ENCODE measurements at regions not wholly inside any gene's neighbourhood (a gene's known extent, or its start where the extent isn't known, plus 50 kb on each side); places are given as distances from the start of the nearest gene placed in this dataset.
"Not testable (repeated sequence)": the region's sequence is repeated elsewhere in the genome, so short reads cannot be mapped to it uniquely, and the experiment has no call there.

DNA sequence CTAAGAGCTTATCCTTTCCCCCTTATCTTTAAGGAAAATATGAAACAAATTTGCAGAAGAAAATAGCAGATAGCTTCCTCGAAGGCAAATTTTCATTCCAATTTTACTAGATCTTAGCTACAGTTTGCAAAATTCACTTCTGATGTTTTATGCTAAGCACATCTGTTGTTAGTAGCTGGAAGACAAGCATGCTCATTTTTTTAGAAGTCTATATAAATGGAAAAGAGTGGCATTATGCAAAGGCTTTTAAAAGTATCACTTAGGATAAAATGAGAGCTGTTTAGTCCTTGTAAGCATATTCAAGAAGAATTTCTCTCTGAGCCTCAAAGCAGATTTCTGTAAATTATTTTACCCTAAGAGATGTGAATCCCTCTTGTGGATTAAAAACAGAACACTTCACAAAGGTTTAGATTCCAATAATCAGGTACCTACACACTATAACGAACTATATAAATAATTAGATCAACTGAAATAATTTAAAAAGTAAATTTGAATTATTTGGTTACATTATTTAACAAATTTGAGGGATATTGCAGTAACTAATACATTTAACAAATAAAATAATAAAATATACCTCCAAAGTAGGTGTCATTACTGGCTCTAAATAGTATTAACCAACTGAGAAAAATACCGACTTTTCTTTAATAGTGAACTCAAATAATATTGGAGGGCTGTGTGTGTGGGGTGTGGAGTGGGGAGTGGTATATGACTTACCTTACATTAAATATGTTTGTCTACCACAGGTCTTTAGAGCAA, 307.1 kb downstream of the SEMA3D start:
- DNase-seq = no peak

DNA sequence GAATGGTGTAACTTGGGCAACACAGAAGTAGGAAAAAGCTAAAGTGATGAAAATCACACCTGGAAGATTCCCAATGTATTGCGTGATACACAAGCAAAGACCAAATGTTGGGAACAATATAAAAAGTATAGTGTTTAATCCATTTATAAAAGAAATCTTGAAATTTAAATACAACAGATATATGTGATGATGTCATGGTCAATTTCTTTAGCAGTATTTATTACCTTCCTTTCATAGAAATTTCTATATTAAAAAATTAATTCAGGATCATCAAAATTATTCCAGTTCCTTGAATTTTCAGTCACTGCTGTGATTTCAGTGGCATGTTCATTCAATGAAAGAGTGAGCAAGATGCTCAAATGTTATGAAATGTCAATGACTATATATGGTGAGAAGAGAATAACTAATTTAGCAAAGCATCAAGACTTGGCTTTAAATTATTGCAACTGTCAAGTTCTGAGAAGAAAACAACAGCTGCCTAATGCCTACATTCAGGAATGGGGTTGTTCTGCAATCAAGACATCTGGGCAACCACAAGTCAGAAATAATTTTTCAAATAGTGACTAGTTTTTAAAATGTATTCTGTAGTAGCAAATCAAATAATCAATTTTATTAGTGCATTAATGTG, 308.8 kb downstream of the SEMA3D start:
- no peak for DNase-seq

DNA sequence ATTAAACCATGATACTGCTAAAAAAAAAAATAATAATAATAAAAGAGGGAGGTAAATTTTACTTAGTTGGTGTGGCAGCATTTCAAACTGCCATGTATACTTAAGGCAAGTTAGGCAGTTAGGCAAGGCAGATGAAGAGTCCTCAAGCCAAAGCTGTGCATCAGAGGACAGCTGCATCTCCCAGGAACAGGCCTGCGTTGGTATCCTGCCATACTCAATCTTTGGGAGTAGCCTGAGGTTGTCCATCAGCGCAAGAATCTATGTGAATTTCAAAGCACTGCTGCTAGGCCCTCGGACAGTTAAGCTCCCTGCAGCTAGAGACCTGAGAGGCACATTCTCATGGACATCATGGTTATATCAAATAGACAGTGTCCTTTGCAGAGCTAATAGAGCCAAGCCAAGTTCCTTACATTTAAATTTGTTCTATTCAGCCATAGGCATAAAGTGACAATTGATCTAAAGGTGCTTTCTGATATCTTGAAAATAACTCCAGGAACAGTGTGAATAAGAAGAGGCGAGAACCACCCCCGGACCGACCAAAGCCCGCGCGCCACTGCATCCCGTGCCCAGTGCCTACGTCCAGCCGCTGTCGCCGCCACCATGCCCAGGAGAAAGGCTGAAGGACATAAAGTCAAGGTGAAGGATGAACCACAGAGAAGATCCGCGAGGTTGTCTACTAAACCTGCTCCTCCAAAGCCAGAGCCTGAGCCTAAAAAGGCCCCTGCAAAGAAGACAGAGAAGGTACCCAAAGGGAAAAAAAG, 310.6 kb downstream of the SEMA3D start:
- DNase-seq = no peak

DNA sequence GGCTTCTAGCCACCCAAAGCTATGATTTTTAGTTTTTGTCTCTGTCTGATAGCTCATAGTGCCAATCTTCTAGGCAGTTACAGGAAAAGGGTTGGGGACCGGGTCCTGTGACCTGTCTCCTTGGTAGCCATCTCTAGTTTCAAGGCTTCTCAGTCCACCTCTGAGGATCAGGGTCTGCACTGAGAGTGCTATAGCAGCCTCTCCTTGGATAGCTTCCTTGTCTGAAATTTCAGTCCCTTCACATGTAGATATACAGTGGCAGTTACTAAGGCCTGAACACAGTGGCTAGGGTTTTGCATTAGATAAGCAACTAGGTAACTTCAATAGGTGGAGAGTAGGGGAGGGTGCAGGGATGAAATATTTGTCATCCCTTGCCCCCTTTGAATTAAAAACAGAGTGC, 321.3 kb downstream of the SEMA3D start:
- no peak for DNase-seq

DNA sequence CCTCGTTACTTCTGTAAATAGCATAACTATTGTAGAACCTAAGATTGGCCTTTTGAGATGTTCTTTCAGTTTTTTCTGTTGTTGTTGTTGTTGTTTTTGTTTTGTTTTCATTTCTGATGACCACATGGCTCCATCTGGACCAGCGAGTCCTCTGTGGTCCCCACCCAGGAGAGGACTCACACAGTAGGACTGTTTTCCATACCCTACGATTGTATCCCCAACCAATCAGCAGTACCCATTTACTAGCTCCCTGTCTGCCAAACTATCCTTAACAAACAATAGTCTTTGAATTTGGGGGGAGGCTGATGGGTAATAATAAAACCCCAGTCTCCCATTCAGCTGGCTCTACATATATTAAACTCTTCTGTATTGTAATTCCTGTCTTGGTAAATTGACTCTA, 329.5 kb downstream of the SEMA3D start:
- DNase-seq = no peak

DNA sequence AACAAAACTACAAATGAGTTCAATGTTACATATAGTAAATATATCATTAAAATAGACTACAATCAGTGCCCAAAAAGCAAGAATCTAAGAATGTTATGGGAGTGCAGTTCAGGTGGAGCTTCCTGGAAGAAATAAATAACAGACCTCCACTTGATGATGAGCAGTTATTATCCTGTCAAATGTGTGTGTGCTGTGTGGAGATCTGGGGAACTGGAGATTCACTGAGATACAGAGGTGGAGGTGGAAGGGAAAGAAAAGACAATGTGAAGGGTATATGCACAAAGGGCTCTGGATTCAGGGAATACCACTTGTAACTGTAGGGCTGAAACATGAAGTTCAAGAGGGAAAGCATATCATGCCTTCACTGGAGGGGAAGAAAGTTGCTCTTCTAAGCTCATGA, 331.1 kb downstream of the SEMA3D start:
- no peak for DNase-seq

DNA sequence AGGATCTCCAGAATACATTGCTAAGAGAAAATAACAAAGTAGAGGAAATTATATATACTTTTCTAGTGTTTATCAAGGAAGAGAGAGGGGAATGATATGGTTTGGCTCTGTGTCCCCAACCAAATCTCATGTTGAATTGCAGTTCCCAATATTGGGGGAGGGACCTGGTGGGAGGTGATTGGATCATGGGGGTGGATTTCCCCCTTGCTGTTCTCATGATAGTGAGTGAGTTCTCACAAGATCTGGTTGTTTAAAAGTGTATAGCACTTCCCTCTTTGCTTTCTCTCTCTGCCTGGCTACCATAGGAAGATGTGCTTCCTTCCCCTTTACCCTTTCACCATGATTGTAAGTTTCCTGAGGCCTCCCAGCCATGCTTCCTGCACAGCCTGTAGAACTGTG, 337.9 kb downstream of the SEMA3D start:
- DNase-seq = not testable (repeated sequence)

DNA sequence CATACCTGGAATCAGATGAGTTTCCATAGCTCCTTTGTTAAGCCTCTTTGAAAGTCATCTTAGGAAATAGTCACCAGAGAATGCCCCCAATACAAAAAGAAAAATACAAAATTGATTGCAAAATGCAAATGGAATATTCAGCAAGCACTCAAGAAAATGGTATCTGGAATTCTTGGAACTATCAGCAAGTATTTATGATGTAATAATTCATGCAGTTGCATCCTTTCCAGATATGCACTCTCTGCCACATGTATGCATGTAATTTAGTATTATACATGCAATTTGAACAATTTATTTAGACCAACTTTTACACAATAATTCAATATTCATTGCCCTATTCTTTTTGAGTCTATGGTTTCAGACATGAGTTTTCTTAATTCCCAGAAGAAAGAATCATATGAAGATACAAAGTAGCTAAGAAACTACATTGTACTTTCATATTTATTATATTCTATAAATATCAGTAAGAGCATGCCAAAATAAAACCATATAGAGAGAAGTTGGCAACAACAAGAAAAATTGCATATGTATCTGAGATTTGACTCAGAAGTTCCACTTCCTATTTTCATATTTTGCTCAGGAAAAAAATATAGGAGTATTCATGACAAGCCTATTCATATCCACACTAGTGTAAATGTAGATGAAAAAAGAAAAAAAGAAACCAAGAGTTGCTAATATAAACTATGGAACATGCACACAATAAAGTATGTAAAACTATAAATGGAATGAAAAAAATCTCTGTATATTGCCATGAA, 338.5 kb downstream of the SEMA3D start:
- DNase-seq = no peak

DNA sequence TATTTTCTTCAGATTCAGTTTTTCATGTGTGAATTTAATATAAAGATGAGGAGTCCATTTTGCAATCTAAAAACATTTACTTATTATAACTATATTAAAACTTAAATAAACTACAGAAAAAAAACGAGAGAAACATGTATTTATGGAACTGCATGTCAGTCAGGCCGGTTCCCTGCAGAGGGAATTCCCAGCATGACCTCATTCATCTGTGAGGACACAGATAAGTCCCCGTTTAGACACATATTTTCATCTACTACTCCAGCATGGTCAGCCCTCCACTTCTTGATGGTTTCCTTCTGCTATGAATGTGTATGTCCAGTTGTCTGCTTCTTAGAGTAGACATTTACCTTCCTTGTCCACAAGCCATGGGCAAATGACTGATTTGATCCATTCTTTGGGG, 339.1 kb downstream of the SEMA3D start:
- no peak for DNase-seq

DNA sequence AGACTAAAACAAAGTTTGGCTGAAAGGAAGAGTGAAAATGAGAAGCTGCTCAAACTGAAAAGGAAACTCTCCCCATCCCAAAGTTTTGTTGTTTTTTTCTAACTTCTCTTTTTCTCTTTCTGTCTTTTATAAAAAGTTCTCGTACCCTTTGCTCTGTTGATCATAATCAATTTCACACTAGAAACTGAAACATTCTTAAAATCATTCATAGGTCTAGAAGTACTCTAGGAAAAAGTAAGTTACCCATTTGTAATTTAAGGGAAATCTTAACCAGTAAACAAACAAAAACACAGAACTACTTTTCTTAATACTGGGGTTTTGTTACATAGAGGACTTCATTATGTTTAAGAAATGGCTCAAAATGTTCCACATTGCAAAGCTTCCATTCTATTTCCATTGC, 339.8 kb downstream of the SEMA3D start:
- no peak for DNase-seq

DNA sequence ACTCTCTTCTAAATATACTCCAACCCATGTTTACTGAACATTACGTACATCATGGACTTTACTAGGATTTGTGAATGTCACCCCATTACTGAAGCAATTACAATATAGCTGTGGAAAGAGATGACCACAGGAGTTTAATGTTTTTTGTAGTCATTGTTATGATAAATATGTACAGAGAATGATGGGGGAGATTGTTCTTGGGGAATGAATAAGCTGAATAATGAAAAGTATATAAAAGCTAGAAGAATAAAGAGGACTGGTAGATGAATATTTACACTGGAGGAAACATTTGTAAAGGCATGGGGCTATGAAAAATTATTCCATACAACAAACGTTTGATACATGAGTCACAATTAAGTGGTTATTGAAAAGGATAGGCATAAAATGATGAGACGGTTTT, 340.9 kb downstream of the SEMA3D start:
- no peak for DNase-seq

DNA sequence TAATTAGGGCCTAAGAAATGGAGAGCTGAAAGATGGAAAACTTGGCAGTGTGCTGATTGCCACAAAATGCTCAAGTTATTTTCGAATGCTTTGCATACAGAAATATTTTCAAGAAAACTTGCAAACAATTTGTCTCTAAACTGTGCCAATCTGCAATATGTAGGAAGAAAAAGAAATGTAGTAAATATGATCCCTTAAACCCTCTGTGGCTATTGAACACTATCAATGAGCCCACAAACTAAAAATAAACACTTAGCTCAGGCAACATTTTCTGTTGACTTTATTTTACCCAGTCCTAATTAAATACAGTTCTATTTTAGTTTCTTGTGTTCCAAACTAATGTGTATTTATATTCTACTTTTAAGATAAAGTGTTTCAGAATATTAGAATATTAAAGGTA, 342.1 kb downstream of the SEMA3D start:
- no peak for DNase-seq

DNA sequence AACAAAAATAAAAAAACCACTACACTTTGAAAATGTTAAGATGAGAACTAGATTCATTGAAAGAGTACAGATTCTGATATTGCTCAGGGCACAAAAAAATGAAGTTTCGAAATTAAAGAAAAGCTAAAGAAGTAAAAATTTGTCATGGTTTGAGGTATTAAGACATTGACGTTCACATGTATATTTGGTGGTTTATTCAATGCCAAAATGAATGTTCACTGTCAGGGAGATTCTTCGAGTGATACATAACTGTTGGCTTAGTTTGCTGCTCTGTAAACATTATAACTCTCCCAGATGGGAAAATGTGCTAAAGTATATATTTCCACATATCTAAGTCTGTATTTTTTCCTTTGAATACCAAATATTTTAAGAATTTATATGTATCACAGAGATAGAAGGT, 345.0 kb downstream of the SEMA3D start:
- no peak for DNase-seq

DNA sequence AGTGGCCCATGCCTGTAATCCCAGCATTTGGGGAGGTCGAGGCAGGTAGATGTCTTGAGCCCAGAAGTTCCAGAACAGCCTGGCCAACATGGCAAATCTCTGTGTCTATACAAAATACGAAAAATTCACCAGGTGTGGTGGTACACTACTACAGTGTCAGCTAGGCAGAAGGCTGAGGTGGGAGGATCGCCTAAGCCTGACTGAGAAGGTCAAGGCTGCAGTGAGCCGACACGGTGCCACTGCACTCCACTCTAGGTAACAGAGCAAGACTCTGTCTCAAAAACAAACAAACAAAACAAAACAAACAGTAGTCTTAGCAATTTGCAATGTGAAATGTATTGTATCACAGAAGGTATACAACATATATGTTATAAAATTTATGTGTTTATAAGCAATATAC, 348.0 kb downstream of the SEMA3D start:
- no peak for DNase-seq

DNA sequence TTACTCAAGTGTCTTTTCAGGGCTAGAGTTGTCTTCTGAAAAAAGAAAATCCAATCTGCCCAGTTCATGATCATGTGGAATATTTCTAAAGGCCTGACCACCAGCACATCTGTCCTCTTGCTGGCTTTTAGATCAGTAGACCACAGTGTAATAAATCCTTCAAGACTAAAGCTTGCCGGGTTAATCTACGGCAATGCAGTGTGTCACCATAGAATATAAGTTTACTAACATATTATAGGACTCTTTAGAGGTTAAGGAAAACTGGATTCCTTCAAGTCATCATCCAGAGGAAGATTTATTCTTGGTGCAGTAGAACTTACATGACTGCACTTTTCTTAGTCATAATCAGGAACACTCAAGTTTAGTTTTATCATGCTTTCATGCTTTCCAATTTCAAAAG, 349.5 kb downstream of the SEMA3D start:
- no peak for DNase-seq

DNA sequence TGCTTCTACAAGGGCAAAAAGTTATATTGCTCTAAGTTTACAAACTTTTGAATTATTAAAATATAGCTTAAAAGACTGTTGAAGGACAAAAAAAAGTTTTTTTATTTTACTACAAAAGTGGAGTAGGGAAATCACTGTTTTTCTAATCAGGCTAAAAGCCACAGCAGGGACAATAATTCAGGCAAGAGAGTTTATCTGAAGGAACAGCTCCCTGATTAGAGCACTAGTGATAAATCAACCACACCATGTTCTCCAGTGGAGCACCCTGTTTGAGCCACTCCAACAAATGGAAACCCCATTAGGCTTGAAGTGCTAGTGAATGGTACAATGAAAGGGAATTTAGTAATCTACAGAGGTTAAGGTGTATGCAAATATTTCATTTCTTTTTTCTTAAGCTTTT, 357.1 kb downstream of the SEMA3D start:
- DNase-seq = no peak

DNA sequence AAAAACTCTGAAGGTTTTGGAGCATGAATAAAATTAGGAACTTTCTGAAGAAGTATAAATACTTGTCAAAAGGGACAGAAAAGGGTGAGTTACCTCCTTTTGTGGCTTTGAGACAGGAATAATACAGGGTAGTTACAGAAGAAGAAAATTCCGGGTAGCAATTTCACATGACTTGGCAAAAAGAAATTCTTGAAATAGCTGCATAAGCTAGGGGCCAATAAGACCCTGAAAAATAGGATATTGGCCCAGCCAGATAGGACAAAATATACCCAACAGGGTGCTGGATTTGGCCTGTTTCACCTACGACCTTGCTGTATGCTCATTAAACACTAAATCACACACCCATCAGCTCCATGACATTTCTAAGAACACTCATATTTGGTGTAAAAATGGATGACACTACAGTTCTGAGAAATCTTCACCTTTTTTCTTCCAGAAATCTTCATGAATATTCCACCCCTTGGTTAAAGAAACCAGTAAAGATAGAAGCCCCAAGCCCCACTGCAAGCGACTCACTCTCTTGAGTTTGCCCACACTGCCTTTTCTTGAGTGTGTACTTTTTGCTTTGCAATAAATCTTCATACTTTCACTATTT, 362.7 kb downstream of the SEMA3D start:
- DNase-seq = no peak

DNA sequence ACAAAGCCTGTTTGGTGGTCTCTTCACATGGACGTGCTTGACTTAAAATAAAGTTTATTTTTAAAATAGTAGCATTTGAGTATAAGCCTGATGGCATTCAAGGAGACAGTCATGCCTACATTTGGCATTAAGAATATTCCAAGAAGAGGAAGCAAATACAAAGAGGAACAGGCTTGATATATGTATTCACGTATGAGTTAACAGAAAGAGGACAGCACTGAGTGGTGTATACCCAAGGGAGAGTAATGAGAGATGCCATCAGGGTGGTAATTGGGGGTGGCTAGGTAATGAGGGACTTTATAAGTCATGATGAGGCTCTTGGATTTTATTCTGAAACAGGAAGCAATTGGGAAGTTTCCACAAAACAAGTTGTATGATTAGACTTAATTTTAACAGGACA, 363.3 kb downstream of the SEMA3D start:
- no peak for DNase-seq

DNA sequence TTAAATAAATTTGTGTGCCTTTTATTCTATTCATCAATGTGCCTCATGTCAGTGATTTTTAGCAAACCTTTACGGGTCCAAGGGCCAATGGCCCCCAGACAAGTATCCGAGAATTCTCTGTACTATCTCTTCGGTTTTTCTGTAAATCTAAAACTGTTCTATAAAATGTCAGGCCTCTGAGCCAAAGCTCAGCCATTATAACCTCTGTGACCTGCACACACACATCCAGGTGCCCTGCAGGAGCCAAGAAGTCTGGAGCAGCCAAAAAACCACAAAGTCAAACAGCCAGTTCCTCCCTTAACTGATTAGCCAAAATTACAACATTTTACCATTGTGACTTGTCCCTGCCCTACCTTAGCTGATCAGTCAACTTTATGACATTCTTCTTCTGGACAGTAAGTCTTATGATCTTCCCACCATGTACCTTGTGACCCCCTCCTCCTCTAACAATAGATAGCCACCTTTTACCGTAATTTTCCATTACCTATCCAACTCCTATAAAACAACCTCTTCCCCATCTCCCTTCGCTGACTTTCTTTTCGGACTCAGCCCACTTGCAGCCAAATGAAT, 363.8 kb downstream of the SEMA3D start:
- no peak for DNase-seq

DNA sequence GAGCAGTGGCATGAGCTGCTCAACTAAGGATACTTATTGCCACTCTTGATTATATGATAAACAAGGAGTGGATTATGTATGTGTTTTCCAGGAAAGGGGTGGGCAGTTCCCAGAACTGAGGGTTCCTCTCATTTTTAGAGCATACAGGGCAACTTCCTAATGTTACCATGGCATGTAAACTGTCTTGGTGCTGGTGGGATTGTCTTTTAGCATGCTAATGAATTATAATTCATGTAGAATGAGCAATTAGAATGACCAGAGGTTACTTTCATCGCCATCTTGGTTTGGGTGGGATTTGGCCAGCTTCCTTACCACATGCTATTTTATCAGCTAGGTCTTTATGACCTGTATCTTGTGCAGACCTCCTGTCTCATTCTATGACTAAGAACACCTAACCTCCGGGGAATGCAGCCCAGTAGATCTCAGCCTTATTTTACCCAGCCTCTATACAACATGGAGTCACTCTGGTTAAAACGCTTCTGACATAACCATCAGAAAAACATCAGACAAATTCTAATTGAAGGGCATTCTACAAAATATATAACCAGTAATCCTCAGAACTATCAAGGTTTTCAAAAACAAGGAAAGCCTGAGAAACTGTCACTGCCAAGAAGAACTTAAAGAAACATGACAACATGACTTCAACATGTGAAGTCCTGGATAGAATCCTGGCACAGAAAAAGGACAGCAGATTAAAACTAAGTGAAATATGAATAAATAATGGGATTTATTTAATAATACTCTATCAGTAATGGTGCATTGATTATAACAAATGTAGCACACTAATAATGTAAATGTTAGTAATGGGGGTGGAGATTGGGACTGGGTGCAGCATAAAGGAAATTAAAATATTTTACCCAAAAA, 365.0 kb downstream of the SEMA3D start:
- DNase-seq = no peak

DNA sequence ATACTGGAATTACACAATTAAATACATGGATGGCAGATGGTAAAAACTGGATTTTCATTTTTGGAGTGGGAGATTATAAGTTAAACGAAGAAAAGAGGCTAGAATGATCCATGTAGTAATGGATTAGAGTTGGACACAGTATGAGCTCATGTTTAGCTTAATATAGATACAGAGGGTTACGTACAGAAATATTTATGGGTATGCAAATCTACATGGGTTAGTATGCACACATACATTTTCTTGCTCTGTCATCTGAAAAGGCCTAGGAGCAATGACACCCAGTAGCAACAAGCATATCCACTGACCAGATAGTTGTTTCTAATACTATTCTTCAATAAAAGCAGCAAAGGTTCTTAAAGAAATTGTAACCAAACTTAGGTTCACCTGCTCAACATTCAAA, 366.4 kb downstream of the SEMA3D start:
- DNase-seq = no peak

DNA sequence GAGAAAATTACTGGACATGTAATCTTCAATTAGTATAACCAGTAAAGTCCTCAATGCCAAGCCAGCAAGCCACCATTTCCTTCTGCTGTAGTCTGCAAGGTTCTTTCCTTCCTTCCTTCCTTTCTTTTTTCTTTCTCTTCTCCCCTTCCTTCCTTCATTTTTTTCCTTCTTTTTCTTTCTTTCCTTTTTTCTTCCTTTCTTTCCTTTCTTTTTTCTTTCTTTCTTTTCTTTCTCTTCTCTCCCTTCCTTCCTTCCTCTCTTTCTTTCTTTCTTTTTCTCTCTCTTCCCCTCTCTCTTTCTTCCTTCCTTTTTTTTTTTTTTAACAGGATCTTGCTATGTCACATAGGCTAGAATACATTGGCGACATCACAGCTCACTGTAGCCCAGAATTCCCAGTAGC, 369.8 kb downstream of the SEMA3D start:
- DNase-seq = no peak
